Tongue (tissue), 1 donor: ENCODE measurements at regions not wholly inside any gene's neighbourhood (a gene's known extent, or its start where the extent isn't known, plus 50 kb on each side); places are given as distances from the start of the nearest gene placed in this dataset.
A peak's percentile ranks its signal among the peaks of the same experiment; 100 is the strongest.
"Not testable (repeated sequence)": the region's sequence is repeated elsewhere in the genome, so short reads cannot be mapped to it uniquely, and the experiment has no call there.

Source experiments
- DNase-seq: peaks from one replicate; pipeline ENCODE4 v3.0.0-alpha.2; 2015

GRCh38 chr11:87634331-87634730 lies 540.9 kb downstream of the RAB38 start:
- peak; percentile 32 for DNase-seq

GRCh38 chr11:87628957-87629356 lies 546.3 kb downstream of the RAB38 start:
- DNase-seq, result no peak

- DNase-seq, result no peak
Measured at GRCh38 chr11:87628026-87628580, 547.1 kb downstream of the RAB38 start.

- not testable (repeated sequence) for DNase-seq
Measured at GRCh38 chr11:87623531-87624365, 551.5 kb downstream of the RAB38 start.

GRCh38 chr11:87616511-87616910 lies 558.7 kb downstream of the RAB38 start:
- peak; percentile 63 for DNase-seq

GRCh38 chr11:87604350-87604749 lies 566.6 kb downstream of the TMEM135 start:
- no peak for DNase-seq

GRCh38 chr11:87603887-87604286 lies 566.2 kb downstream of the TMEM135 start:
- no peak for DNase-seq

- no peak for DNase-seq
Measured at GRCh38 chr11:87602776-87603175, 565.0 kb downstream of the TMEM135 start.

GRCh38 chr11:87600938-87601337 lies 563.2 kb downstream of the TMEM135 start:
- DNase-seq, result no peak

GRCh38 chr11:87597725-87598124 lies 560.0 kb downstream of the TMEM135 start:
- DNase-seq, result no peak

GRCh38 chr11:87596176-87596575 lies 558.4 kb downstream of the TMEM135 start:
- no peak for DNase-seq

- DNase-seq, result no peak
Measured at GRCh38 chr11:87589082-87589481, 551.3 kb downstream of the TMEM135 start.

- DNase-seq, result not testable (repeated sequence)
Measured at GRCh38 chr11:87585613-87586012, 547.9 kb downstream of the TMEM135 start.

- no peak for DNase-seq
Measured at GRCh38 chr11:87583931-87584330, 546.2 kb downstream of the TMEM135 start.

- no peak for DNase-seq
Measured at GRCh38 chr11:87575088-87575487, 537.4 kb downstream of the TMEM135 start.

GRCh38 chr11:87574193-87574592 lies 536.5 kb downstream of the TMEM135 start:
- DNase-seq, result no peak

- no peak for DNase-seq
Measured at GRCh38 chr11:87573708-87574107, 536.0 kb downstream of the TMEM135 start.

GRCh38 chr11:87572881-87573280 lies 535.1 kb downstream of the TMEM135 start:
- no peak for DNase-seq

GRCh38 chr11:87560352-87560751 lies 522.6 kb downstream of the TMEM135 start:
- DNase-seq, result no peak

- DNase-seq, result not testable (repeated sequence)
Measured at GRCh38 chr11:87559852-87560251, 522.1 kb downstream of the TMEM135 start.

GRCh38 chr11:87555101-87555500 lies 517.4 kb downstream of the TMEM135 start:
- no peak for DNase-seq

GRCh38 chr11:87548797-87549196 lies 511.1 kb downstream of the TMEM135 start:
- no peak for DNase-seq

- no peak for DNase-seq
Measured at GRCh38 chr11:87545858-87546257, 508.1 kb downstream of the TMEM135 start.

- DNase-seq, result no peak
Measured at GRCh38 chr11:87539596-87539995, 501.9 kb downstream of the TMEM135 start.
